SHP77 treated with DMSO at 0.1 percent for 48 hours (cell line): ENCODE measurements at regions not wholly inside any gene's neighbourhood (a gene's known extent, or its start where the extent isn't known, plus 50 kb on each side); places are given as distances from the start of the nearest gene placed in this dataset.
"Not testable (repeated sequence)": the region's sequence is repeated elsewhere in the genome, so short reads cannot be mapped to it uniquely, and the experiment has no call there.

Source experiments
- DNase-seq: peaks from one replicate; lab custom pipeline; 2025; lab: John Stamatoyannopoulos, UW

DNA sequence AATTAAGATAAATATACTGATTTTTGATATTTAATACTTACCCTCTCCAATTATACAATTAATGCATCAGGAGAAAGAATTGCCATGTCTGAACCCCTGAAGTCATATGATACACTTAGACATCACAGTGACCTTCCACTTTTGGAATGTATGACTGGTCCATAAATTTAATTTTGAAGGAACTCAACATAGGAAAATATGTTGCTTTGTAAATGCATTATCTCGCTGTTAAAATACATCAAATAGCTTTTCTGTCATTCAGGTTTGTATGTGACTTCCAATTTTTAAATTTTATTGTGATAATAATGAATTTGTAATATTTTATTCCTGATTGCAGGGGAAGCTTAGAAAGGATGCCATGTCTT lies 631.9 kb upstream of the ANKRD30A start:
- DNase-seq: no peak

DNA sequence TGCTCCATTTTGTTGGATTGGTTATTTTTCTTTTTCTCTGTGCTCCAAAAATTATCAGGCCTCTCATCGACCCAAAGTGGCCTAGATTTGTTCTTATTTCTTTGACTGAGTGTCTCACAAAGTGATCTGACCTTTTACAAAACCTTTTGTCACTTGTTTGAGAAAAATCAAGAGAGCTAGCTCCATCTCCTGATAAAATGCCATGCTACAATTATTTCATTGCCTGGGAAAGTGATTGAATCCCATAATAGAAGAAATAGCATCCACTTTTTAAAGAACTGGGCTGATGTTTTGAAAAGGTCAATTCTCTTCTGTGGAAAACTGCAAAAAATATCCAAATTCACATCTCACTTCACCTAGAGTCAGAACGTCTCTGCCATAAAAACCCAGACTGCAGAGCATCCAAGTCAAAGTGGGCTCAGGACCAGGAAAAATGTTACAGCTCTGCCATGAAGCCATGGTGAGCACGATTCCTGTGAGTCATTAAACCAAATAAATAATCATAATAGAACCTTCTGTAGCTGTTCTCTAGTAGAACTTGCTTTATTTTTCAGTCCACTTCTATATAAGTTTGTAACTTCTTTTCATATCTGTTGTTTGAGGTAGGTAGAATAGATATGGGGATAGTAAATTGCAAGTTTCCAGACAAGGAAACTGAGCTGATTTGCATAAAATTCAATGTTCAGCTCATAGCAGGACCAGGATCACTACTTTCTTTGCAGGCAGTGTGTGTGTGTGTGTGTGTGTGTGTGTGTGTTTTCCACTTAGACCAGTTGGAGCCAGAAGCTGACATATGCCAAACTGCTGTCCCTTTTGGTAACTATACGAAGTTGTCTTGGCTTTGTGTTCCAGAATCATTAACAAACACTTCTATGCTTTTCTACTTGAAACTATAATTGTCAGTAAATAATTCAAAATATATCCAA lies 632.5 kb upstream of the ANKRD30A start:
- DNase-seq: no peak

DNA sequence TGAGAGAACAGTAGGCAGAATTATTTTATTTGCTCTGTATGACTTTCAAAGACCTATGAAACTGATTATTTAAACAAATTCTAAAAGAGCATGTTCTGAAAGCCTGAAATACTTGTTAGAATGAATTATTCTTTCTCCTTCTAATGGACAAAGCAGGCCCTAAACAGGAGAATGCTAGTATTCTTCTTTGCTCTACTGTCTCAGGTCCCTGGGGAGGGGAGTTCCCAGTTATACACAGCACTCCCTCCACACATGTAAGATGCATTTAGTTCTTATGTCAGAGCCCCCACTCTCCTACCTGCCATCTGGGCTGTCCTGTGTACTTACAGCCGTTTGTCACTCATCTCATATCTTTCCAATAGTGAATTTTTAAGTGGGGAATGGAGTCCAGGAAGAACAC lies 633.5 kb upstream of the ANKRD30A start:
- DNase-seq: no peak

DNA sequence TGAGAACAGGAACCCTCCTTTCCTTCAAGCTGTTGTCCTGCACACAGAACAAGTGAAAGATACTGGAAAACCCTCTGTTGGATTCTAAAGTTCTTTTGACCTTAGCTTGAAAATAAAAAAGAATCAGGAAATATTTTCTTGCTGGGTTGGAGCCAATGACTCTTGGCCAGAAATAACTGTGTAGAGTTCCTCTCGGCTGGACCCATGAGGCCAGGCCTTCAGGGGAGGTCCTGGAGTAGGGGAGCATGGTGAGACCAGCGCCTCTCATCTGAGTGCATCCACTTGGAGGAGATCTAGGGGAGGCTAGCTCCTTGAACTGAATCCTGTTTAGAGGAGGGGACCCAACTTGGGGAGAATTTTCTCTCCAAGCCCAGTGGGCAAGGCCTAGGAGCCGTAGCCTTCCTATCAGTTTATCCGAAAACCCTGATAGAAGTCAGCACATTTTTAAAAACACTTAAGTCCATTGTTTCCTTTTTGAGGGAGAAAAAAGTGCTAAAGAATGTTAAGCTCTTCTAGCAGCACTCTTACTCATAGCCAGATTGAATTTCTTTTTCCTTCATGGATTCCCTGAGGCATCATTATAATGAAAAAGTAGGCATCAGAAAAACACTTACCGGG lies 635.7 kb upstream of the ANKRD30A start:
- no peak for DNase-seq

DNA sequence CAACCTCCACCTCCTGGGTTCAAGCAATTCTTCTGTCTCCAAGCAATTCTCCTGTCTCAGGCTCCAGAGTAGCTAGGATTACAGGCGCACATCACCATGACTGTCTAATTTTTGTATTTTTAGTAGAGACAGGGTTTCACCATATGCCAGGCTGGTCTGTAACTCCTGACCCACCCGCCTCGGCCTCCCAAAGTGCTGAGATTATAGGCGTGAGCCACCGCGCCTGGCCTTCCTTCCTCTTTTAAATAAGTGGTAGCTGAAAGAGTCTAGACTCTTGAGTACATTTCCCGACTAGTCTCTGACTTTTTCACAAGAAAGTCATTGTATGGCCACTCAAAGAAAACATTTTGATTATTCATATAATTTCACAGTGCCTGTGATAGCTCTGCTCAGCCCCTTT lies 636.2 kb upstream of the ANKRD30A start:
- no peak for DNase-seq

DNA sequence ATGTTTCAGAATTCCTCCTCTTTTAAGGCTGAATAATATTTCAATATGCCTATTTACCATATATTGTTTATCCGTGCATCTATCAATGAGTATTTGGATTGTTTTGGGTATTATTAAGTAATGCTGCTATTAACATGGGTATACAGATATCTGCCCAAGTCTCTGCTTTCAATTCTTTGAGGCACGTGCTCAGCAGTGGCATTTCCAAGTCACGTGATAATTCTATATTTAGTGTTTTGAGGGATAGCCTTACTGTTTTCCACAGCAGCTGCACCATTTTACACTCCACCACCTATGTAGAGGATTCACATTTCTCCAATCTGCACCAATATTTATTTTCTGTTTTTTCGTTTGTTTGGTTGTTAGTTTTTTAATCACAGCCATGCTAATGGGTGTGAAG lies 636.8 kb upstream of the ANKRD30A start:
- DNase-seq: no peak

DNA sequence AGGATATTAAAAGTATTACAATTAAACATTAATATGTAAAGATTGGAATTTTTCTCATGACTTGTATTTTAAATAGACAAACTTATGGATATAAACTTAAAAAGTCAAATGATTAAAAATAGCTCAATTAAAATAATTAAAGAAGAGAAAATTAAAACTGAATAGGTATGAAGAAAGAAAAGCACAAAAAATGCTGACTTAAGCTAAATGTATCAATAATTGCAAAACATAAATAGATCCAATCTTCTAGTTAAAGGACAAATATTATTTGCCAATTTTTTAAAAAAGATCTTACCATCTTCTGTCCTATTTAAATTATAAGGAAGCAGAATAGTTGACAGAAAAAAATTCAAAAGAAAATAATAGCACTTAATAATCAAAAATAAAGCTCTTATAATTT lies 646.3 kb upstream of the ANKRD30A start:
- no peak for DNase-seq

DNA sequence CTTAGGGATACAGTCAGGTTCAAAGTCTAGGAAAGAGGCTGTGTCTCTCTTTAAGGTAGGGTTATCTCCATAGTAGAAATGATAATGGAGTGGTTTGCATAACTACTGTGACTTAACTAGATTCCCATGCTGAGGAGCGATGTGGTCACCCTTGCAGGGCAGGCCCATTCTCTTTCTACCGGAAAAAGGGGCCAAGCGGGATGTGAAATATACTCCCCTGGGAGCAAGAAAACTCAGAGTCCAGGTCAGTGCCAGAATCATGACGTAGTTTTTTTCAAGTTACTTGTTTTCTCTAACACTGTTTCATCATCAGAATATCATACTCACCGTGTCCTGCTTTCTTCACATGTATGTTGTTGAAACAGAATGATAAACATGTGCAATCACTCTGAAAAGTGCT lies 649.0 kb upstream of the ANKRD30A start:
- DNase-seq: no peak

DNA sequence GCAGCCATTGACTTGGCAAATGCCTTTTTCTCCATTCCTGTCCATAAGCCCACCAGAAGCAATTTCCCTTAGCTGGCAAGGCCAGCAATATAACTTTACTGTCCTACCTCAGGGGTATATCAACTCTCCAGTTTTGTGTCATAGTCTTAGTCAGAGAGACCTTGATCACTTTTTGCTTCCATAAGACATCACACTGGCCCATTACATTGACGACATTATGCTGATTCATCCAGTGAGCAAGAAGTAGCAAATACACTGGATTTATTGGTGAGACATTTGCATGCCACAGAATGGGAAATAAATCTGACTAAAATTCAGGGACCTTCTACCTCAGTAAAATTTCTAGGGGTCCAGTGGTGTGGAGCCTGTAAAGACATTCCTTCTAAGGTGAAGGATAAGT lies 649.7 kb upstream of the ANKRD30A start:
- DNase-seq: no peak

DNA sequence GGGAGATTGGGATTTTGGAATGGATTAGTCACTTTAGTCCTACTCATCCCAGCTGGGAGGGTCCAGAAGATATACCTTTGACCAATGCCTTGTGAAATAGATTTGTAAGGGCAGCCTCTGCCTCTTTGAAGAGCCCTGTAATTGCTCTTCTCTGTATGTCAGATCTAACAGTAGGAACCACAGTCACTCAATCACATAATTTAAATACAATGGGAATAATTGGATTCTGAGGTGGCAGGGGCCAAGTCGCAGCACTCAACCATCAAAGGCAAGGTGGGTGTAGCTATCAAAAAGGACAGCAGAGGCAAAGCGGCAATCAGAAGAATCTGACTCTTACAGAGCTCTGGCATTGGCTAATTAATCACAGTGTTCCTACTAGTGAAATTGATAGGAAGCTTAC lies 650.9 kb upstream of the ANKRD30A start:
- DNase-seq: no peak

DNA sequence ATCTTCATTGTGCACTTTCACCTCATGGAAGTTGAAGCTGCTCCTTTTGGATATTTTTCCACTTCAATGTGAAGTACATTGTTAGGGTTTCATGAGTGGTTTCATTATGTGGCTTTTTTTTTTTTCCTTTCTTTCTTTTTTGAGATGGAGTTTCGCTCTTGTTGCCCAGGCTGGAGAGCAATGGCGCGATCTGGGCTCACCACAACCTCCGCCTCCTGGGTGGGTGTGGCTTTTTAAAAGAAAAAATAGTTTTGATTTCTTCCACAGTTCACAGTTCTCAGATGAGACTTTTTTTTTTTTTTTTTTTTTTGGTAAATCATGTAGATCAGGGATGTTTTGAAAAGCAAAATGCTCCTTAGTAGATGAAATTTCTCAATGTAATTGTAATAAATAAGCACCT lies 652.3 kb upstream of the ANKRD30A start:
- DNase-seq: no peak

DNA sequence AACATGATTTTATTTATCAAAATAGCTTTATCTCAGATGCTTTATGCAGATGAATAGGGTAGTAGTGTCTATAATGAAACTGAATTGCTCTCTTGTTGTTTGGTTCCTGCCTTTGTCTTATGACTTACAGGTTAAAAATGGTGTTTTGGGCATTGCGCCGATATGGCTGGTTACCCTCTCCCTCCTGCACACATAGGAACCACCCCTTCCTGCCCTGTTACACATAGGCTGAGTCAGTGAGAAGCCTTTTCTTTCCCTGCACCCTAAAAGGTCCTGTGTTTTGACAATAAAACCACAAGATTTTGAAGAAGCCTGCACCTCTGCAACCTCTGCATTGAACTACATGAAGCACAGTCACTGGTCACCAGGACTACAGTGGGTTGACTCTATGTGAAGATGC lies 655.8 kb upstream of the ANKRD30A start:
- no peak for DNase-seq

DNA sequence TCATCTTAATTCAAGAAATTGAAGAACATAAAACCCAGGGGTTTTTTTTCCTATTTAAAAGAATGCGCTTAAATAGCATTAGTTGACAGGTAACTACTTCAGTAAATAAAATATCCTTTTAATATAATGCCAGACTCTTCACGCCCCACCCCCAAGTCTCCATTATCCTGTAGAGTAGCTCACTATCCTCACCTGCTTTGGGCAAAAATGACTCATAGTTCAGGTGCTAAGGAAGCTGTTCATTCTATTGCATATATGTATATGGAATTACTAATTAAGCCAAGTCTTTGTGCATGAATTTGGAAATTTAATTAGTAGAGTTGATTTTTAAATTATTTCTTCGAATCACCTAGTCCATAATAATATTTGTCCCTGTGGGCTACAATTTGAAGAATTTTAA lies 656.8 kb upstream of the ANKRD30A start:
- DNase-seq: no peak

DNA sequence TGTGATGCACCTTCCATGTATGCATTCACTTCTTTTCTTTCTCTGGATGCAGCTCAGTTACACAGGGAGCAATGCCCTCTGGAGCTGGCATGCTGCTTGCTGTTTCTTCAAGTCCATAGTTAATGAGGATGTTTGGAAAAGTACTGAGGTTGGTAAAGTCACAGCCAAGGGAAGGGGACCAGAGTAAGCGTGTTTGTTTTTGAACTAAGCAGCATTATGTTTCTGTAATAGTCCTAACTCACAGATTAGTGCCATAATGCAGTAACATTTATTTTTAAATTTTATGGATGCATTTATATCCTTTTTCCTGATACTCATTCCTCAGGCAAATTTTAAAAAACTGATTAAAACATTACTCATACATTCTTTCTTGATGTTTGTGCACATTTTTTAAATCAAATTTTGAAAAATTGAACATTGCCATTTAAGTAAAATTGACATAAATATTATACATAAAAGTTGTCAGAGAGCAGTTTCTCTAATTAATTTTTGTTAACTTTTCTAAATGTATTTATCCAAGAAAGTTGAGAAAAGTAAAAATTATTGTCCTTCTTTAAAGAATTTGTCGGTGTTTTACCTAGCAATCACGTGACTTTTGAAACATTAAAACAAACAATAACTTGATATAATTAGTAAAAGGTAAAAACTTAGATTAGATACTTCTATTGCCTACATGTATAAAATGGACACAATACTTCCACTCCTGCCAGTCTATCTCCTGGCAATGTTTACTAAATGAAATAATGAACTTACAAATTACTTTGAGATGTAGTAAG lies 659.6 kb upstream of the ANKRD30A start:
- DNase-seq: no peak

DNA sequence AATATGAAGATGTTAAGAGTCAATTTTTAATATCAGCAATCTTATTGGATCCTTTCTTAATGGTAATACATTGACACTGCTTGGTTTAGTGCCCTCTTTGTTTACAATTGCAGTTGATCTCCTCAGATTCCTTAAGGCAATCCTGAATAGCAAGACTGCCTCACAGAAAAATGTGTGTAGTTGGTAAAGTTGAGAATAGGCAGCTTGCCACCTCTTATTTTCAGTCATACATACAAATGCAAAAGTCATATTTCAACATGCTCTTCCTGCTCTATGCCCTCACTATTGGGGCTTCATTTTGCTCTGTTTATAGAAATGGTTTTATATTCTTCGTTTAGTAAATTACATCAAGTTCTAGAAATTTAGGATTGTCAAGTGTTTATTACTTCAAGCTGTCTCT lies 661.1 kb upstream of the ANKRD30A start:
- no peak for DNase-seq

DNA sequence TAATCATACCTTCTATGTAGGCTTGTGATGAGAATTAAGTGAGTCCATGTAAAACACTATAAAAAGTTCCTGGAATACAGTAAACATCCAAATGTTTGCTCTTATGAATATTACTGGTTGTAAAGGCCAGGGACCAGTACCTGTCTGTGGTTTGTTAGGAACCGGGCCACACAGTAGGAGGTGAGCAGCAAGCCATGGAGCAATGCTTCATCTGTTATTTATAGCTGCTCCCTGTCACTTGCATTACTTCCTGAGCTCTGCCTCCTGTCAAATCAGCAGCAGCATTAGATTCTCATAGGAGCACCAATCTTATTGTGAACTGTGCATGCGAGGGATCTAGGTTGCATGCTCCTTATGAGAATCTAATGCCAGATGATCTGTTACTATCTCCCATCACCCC lies 662.0 kb upstream of the ANKRD30A start:
- DNase-seq: no peak

DNA sequence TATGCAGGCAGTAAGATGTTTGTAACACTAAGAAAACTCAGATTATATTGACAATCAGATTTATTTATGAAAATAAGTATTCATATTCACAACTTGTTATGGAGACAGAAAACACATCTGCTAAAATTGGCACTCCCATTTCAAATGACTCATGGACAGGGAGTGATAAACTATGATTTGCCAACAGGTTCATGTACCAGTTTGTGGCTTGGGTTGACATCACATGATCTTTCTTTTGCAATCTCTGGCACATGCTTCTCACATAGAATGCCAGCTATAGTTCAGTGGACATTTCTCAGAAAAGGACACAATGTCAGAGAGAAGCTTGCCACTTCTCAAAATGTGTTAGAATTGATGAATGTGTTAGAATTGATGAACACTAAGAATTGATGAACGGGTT lies 663.2 kb upstream of the ANKRD30A start:
- no peak for DNase-seq

DNA sequence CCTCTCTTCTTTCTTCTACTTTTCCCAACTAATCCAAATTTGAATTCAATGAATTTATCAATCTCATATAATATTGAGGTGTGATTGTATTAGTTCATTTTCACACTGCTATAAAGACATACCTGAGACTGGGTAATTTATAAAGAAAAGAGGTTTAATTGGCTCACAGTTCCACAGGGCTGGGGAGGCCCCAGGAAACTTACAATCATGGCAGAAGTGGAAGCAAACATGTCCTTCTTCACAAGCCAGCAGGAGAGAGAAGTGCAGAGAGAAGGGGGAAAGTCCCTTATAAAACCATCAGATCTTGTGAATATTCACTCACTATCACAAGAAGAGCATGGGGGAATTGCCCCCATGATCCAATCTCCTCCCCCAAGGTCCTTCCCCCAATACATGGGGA lies 667.0 kb upstream of the ANKRD30A start:
- DNase-seq: not testable (repeated sequence)

DNA sequence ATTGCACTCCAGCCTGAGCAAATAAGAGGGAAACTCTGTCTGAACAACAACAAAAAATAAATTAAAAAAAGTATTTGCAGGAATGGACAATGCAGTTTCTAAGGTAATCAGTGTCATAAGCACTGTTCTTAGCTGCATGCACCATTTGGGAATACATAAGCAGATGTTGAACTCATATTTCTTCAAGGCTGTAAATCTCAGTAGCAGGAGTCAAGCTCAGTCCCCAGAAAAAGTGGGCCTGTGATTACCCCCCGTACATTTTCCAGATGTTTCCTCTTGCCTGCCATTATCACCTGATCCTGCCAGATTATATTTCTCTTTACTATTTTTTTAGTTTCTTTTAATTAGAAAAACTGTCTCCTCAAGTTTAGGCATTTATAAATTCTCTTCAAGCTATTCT lies 667.6 kb upstream of the ANKRD30A start:
- DNase-seq: no peak

DNA sequence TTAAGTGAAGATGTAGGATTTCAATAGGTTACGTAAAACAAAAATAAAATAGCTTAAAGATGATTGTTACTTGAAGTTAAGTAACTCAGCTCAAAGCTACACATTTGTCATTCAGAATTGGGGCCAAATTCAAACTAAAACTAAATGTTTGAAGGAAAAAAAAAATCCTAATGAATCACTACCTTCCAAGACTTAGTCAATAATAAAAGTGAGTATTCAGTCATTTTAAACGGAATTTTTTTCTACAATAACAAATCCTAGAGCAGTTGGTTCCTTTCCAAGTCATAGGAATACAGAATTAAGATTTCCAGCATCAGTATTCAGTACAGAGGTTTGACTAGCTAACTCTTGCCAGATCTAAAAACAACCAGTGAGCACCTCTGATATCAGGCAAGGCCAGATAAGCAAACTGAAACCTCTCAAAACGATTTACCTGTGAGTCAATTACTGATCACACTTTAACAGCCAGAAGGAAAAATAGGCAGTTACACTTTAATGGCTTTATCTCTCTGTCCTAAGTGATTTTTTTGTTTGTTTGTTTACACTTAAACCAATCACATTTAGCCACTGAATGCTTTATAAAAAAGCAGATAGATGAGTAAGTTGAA lies 669.8 kb upstream of the ANKRD30A start:
- DNase-seq: no peak

DNA sequence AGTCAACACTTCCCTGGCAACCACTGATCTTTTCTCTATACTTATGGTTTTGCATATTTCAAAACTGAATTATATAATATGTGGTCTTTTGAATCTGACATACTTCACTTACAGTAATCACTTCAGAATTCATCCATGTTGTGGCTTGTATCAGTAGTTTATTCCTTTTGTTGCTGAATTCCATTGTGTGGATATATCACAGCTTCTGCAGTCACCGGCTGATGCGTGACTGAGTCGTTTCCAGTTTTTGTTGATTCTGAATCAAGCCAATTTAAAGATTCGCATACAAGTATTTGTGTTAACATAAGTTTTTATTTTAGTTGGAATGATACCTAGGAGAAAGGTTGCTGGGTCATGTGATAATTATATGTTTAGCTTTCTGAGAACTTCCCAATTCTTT lies 672.5 kb upstream of the ANKRD30A start:
- no peak for DNase-seq

DNA sequence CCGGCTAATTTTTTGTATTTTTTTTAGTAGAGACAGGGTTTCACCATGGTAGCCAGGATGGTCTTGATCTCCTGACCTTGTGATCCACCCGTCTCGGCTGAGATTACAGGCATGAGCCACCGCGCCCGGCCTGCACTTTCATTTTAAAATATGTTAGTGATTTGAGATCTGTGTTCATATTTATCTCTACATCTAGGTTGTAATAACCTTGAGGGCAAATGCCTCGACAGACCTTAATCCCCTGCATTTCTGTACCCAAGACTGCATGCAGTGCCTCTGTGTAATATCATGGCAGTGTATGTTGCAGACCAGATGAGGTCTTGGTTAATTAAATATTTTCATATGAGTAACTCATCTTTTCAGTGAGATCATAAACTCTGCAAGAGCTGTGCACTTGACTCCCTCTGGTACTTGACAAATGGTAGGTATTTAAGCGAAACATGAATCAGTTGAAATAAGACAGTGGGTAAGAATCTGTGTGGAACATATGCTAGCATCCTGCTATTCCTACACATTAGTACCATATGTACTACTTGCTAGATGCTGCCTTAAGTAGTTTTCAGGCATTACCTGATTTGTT lies 673.9 kb upstream of the ANKRD30A start:
- DNase-seq: no peak
